ENCODE measurements at regions not wholly inside any gene's neighbourhood (a gene's known extent, or its start where the extent isn't known, plus 50 kb on each side); places are given as distances from the start of the nearest gene placed in this dataset.
"Not testable (repeated sequence)": the region's sequence is repeated elsewhere in the genome, so short reads cannot be mapped to it uniquely, and the experiment has no call there.

DNA sequence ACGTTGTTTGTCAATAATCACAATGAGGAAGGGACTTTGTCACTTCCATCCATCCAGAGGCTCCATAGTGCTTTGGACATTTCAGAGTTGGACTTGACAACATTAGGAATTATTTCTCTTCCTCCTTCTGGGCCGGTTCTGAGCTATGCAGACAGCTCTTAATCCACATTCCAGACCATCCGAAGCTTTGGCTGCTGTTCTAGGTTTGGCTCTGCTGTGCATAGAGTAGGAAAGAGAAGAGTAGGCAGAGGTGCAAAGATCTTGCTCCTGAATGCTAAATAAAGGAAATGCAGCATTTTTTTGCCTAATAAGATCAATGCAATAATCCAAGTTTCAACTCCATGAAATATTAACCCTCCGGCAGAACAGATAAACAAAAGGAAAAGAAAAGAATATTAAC is 216.3 kb upstream of the PRNP start:
- DNase-seq (ENCODE audit: low read depth in 2 of 2) = no peak

DNA sequence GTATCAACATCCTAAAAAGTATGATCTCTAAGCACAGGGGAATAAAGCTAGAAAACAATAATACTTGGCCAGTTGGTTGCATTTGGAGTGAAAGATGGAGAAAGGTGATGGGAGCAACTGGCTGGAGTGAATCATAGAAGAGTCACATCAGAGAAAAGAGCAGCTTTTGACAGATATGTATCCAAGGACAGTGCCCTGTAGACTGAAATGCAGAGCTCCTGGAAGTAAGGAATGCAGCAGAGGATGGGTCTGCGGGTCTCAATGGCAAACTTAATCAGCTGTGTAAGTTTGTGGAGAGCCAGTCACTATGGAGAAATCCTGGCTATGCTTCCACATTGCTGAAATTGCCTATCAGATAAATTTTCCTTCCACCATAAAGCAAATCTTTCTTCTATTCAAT is 218.1 kb upstream of the PRNP start:
- DNase-seq (ENCODE audit: low read depth in 2 of 2) = no peak

DNA sequence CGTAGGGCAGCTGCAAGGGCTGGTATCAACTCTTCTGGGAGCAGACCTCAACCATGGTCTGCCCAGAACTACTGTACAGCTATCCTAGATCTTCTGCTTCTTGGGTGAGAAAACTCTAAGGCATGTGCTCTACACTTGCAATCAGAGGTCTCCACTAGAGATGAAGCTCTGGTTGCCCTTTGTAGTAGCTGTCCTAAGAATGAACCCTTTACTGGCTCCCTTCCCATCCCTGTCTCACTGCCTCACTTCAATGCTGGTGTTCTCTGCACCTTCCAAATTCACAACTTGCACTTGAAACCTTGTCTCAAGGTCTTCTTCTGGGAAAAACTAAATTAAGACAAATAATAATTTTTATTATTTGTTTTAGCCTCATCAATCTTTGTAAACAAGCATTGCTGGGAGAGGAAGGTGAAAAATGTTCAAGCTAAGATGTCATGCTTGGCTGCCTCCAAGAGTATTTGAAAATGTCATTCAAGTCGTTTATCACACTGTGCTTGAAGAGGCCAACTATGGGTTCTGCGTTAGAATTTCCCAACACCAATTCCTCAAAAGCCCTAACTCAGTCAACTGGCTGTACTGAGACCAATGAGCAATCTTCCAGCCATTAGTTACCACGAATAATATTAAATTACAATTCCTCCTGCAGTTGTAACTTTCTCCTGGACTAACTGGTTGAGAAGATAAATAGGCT is 216.9 kb upstream of the ADRA1D start:
- DNase-seq (ENCODE audit: low read depth in 2 of 2) = no peak

DNA sequence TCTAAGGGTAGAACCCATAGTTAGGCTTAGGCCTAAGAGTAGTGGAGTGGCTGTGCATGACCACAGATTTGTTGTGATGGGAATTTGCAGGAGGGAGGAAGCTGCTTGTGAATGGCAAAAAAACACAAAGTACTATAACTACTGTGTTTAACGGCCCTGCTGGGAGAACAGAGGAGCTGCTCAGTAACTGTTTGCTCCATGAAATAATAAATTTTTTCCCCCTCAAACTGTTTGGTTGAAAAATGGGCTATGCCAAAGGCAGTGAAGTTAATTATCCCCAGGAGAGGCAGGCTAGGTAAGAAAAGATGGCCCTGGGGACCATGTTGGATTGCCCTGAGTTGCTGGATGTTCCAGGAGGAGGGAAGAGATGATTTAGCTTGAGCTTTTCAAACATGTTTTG is 216.1 kb upstream of the ADRA1D start:
- DNase-seq (ENCODE audit: low read depth in 2 of 2) = no peak

DNA sequence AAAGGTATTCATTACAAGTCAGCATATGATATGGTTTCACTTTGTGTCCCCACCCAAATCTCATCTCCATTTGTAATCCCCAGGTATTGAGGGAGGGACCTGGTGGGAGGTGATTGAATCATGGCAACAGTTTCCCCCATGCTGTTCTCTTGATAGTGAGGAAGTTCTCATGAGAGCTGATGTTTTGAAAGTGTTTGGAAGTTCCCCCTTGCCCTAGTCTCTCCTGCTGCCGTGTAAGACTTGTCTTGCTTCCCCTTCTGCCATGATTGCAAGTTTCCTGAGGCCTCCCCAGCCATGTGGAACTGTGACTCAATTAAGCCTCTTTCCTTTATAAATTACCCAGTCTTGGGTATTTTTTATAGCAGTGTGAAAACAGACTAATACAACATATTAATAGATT is 213.7 kb upstream of the ADRA1D start:
- not testable (repeated sequence) for DNase-seq (ENCODE audit: low read depth in 2 of 2)

DNA sequence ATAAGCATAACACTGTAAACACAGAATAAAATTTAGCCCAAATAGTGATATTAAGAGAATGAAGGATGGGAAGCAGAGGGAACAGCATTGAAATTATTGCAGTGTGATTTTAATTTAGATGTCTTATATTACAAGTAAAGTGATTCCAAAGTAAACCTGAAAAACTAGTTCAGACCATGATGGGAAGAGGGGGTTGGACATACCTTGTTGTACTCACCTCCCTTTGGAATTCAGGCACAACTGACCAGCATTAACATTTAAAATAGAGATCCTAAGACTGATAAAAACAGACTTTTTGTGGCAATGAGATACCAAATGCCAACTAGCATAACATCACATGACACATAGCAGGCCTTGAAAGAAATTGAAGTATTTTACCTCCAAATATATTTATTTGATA is 210.0 kb upstream of the ADRA1D start:
- no peak for DNase-seq (ENCODE audit: low read depth in 2 of 2)

DNA sequence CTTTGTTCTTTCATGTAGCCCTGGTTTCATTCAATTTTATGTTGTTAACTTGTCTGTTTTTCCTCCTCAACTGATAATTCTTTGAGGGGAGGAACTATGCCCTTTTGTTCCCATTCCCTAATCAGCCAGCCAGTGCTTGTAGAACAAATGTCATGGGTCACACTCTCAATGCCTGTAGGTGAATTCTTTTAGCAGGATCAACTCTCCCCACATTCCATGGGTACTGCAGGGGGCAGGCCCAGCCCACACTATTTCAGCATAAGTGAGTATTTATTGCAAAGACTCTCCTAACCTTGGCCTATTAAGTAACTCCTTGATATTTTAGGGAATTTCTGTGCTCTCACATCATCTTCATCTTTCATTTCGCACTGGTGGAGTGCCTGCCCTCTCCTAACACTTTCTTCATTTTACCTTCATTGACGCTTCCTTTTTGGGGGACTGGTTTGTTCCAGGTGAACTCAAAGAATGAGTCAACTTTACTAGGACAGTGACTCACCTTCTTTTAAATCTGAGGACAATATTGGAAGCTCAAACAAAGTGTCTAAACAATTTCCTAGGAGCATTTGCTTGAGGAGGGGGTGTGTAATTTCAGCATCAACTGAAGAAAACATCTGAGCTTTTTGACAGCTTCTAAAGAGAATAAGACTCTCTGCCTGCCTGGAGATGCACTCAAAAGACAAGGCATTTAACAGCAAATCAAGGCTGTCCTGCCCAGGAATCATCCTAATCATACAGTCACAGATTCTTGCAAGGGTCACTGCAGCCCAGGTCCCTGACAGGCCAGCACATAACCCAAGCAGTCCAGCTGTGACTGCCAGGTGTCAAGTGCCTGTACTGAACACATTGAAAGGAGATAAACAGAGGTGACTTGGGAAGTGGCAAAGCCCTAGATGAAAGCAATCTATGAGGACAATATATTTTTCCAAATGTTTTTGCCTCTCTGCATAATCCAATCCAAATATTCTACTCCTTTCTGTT is 208.8 kb upstream of the ADRA1D start:
- DNase-seq (ENCODE audit: low read depth in 2 of 2) = no peak

DNA sequence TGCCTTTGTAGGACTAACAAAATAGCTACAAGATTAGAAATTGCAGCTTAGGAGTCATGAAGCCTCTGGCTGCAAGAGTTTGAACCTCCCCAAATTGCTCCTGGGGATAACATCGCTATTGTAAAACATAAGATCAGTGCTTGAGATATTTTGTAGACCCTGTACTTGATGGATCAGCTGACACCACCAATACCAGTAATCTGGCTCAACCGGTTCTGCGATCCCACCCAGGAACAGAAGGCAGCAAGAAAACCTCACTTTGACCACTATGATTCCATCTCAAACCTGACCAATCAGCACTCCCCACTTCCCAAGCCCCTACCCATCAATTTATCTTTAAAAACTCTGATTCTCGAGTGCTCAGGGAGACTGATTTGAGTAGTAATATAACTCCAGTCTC is 206.9 kb upstream of the ADRA1D start:
- no peak for DNase-seq (ENCODE audit: low read depth in 2 of 2)

DNA sequence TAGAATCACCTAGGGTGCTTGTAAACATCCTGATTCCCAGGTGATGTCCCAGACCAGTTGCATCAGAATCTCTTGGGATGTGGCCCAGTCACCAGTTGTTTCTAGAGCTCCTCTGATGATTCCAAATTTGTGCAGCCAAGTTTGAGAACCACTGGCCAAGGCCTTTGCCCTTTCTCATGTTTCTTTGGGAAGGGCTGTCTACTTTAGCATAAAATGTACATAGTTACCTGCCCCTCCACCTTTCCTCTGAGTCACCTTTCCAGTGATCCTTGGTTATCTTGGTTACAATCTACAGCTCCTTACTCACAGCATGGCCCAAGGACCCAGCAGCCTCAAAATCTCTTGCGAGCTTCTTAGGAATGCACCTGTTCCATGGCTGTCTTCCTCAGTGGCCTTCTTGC is 206.2 kb upstream of the ADRA1D start:
- no peak for DNase-seq (ENCODE audit: low read depth in 2 of 2)

DNA sequence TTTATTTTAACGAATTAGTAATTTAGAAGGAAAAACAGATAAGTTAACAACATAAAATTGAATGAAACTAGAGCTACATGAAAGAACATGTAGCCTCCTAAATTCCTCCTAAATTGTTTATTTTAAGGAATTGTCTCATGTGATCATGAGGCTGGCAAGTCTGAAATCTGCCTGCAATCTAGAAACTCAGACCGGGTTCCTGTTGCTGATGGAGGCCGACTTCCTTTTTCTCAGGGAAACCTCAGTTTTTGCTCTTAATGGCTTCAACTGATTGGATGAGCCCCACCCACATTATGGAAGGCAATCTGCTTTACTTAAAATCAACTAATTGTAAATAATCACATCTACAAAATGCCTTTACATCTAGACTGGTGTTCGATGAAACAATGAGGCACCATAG is 205.0 kb upstream of the ADRA1D start:
- DNase-seq (ENCODE audit: low read depth in 2 of 2) = no peak

DNA sequence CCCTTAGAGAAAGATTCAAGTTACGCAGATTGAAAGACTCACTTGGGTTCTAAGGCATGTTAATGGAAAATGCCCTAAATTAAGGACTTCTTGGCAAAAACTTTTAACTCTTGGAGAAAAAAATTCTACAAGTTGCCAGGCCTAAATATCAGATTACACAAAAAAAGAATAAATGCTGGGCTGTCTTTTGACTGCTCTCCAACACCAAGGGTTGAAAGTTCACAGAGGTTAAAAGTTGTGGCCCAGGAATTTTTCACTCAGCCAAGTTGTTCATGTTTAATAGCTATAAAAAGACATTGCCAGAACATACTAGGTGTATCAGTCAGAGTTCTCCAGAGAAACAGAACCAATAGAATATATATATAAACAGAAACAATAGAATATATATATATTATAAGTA is 204.3 kb upstream of the ADRA1D start:
- no peak for DNase-seq (ENCODE audit: low read depth in 2 of 2)

DNA sequence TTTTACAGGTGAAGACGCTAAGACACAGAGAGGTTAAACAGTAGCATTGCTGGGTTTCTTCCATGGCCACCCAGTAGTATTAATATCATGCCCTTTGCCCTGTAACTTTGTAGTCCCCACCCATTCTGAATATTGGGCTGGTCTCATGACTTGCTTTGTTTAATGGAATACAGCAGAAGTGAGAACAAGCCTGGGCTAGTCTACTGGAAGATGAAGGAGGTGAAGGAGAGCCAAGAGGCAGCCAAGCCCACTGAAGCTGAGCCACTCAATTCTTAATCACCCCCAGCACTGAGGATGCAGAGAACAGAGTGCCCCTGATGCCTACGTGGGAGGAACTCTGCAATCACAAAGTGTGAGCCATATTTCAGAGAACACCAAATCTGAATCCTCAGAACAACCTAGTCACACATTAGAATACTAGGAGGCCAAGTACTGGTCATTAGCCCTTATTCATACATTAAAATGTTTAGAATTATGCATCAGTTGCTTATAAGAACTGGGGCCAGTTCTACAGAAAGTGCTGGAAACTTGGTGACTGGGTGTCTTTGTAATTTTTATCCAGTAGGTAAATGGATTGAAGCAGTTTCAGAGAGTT is 202.5 kb upstream of the ADRA1D start:
- no peak for DNase-seq (ENCODE audit: low read depth in 2 of 2)

DNA sequence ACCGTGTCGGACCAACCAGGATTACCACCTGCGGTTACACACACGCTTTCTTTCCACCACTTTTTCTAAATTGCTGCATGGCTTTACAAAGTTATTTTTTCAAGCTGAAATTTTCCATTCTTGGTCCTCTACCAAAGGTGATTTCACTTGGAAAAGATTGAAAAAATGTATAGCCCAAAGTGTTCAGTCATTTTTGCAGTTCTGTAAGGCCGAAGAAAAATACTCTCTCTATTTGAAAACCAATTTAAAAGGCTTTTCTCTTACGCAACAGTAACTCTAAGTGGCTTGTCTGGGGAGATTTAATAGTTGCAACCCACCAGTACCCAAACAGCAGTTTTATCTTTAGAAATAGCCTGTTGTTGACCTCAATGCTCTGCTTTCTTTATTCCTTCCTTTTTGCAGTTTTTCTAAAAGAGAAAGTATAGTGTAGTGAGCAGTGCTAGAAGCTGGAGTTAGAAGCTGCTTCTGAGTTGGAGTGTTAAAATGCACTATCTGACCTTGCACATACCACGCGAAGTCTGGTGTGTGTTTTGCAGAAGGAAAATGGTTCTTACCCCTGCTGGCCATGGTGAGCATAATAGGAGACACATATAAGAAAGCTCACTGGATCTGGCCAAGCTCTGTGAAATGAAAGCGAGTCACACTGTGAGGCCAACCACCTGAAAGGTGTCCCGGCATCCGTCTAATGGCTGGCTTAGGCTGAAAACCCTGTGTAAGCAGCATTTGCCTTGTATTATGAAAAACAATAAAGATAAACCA is 201.0 kb upstream of the ADRA1D start:
- no peak for DNase-seq (ENCODE audit: low read depth in 2 of 2)

DNA sequence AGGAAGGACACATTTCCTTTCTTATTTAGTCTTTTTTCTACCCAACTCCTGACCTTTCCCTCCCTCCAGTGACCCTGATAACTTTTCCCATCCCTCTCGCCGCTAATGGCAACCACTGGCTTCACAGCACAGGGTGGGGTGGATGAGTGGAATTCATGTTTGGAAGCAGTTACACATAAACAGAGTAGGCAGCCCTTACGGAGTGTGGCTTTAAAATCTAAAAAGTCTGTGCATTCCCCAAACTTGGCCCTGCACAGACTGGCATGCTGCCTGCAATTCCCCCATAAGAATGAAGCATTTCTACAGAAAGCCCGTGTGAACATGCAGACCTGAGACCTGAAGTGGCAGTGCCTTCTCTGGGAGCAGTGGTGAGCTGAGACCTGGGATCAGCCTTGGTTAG is 196.7 kb upstream of the ADRA1D start:
- no peak for DNase-seq (ENCODE audit: low read depth in 2 of 2)

DNA sequence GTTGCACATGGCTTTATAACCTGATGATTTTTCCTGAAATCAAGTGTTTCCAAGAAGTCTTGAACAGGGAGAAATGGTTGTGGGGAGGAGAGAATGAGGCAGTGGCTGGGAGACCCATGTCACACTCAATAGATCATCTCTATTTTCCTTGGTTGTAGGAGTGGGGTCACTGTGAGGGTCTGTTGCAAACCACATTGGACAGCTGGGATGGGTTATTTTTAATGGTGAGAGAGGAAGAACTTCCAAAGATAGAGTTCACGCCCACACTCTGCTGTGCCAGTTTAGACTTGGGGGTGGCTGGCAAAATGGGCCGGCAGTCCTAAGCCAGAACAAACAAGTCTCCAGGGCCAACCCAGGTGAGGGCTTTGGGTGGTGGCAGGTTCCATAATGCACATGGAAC is 196.2 kb upstream of the ADRA1D start:
- no peak for DNase-seq (ENCODE audit: low read depth in 2 of 2)

DNA sequence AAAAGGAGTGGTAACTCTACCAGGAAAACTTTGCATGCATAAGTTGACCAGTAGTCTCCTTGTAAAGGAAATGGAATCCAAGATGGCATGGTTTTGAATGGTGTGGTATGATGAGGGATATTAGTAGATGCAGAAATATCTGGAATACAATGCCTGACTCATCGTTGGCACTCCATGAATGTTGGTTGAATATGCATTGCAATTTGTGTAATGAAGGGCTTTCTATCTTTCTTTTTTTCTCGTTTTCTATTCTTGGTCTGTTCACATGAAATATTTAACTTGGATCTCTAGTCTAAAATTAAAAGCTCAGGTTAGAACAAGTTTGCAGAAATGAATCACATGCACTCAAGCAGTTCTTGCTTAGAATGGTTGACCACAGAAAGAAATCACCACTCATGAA is 195.3 kb upstream of the ADRA1D start:
- DNase-seq (ENCODE audit: low read depth in 2 of 2) = no peak

DNA sequence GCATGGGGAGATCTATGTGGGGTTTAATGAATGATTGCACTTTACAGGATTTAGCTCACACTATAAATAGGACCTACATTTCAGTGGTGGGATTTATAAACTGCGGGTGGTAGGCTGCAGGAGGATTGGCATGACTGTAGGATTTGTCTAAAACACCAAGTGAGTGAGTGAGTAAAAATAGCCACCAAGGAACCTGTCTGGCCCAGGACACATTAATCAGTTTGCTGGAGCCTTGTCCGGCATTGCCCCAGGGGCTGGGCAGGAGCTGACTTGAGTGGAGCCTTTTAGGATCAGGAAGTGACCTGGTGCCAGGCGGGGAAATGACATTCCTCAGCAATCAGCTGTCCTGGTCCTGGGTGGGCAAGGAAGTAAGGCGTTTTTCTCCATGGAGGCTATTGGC is 193.9 kb upstream of the ADRA1D start:
- DNase-seq (ENCODE audit: low read depth in 2 of 2) = no peak

DNA sequence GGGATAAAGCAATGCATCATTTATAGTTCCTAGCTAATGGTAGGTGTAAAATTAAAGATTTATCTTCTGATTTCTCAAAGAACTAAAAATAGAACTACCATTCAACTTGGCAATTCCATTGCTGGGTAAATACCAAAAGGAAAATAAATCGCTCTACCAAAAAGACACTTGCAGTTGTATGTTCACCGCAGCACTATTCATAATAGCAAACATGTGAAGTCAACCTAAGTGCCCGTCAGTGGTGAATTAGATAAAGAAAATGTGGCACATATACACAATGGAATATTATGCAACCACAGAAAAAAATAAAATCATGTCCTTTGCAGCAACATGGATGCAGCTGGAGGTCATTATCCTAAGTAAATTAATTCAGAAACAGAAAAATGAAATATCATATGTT is 192.8 kb upstream of the ADRA1D start:
- no peak for DNase-seq (ENCODE audit: low read depth in 2 of 2)

DNA sequence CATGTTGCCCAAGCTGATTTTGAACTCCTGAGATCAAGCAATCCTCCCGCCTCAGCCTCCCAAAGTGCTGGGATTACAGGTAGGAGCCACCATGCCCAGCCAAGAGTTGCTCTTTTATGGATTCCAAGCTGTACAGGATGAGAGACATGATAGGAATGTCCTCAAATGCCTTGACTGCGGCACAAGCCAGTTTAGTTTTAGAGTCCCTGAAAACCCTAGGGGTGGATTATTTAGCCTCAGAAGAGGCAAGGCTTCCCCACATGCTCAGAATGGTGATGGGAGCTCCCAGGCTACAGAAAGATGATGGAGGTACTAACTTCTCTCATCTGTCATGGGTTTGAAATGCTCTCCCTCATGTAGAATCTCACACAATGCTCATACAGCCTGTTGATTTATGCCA is 192.1 kb upstream of the ADRA1D start:
- no peak for DNase-seq (ENCODE audit: low read depth in 2 of 2)

DNA sequence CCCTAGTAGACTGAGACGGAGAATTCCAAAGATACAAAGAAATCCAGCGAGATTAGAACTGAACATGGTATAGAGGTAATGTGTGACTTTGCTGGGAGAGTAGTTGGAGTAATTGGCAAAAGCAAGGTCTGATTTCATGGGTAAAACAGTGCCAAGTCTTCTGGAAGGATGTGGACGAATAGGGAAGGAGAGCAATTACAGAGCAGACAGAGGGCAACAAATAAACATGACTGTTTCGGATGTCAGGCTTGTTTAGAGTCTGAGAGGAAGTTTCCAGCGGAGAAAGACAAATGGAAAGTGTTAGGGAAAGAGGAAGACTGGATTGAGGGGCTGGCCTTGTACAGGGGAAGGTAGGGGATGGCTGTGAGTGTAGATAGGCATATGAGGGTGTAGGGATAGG is 190.4 kb upstream of the ADRA1D start:
- no peak for DNase-seq (ENCODE audit: low read depth in 2 of 2)

DNA sequence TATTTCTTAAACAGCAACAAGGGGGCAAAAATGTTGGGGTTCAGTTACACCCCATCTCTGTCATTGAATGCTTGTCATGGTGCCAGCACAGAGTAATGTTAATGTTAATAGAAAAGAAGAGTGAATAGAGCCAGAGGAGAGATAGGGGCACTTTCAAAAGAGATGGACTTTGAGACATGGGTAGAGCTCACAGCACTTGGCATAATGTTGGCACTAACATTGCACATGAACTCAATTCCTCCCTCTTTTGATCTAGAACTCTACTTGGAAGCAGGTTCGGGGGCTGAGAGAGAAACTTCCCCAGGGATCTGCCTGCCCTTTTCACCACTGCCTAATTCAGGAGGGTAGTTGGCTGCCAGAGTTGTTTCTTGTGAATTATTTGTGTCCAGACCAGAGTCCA is 188.0 kb upstream of the ADRA1D start:
- DNase-seq (ENCODE audit: low read depth in 2 of 2) = no peak
